GM10248 (cell line): ENCODE measurements at regions not wholly inside any gene's neighbourhood (a gene's known extent, or its start where the extent isn't known, plus 50 kb on each side); places are given as distances from the start of the nearest gene placed in this dataset.
"Not testable (repeated sequence)": the region's sequence is repeated elsewhere in the genome, so short reads cannot be mapped to it uniquely, and the experiment has no call there.

ENCODE experiments used
- CTCF ChIA-PET: fragments of 300-600 bp; sonication (Branson Sonifier 250); formaldehyde crosslinking; extraction: SDS; loops from one replicate; lab custom pipeline; 2021; ENCODE audit warnings: antibody characterized with exemption; lab: Yijun Ruan, JAX
- POLR2A ChIA-PET: fragments of 350-650 bp; sonication (Branson Sonifier 250); formaldehyde crosslinking; extraction: SDS; loops from one replicate; lab custom pipeline; 2020; ENCODE audit warnings: antibody characterized with exemption; lab: Yijun Ruan, JAX
- DNase-seq: peaks from one replicate; pipeline ENCODE4 v3.0.0; 2012; ENCODE audit errors: extremely low spot score
- TF ChIP-seq, protein P1 (sequence below): IDR thresholded peaks from 2 replicates; pipeline ENCODE4 v1.5.1; 2012; ENCODE audit warnings: mild to moderate bottlenecking, low read depth; ENCODE audit errors: extremely low read depth, missing control alignments, control extremely low read depth

DNA sequence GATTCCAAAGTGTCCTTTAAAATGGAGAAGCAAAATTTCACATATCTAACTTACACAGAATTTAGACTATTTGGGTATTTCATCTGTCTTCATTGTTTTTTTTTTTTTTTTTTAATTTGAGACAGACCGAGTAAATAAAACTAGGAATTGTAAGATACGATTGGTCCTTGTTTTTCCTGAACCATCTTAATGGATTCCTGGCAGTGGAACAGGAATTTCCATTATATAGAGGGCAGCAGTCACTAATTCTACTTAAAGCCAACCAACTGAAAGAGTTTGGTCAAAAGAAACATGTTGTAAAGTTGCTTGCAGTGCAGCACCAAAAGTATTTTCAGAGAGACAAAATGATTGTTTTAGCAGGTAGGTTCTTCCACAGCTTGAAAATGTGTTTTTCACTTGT, 72.5 kb upstream of the HGF start:
- POLR2A ChIA-PET: no interaction called here
- CTCF ChIA-PET: interaction anchor here (1.2 kb wide), 2 partner anchors 8 to 13 kb away, joined by 4 to 5 read pairs; no protein-coding TSS in a partner anchor
- TF ChIP-seq, protein P1, sequence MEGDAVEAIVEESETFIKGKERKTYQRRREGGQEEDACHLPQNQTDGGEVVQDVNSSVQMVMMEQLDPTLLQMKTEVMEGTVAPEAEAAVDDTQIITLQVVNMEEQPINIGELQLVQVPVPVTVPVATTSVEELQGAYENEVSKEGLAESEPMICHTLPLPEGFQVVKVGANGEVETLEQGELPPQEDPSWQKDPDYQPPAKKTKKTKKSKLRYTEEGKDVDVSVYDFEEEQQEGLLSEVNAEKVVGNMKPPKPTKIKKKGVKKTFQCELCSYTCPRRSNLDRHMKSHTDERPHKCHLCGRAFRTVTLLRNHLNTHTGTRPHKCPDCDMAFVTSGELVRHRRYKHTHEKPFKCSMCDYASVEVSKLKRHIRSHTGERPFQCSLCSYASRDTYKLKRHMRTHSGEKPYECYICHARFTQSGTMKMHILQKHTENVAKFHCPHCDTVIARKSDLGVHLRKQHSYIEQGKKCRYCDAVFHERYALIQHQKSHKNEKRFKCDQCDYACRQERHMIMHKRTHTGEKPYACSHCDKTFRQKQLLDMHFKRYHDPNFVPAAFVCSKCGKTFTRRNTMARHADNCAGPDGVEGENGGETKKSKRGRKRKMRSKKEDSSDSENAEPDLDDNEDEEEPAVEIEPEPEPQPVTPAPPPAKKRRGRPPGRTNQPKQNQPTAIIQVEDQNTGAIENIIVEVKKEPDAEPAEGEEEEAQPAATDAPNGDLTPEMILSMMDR: no peak
- DNase-seq: no peak

DNA sequence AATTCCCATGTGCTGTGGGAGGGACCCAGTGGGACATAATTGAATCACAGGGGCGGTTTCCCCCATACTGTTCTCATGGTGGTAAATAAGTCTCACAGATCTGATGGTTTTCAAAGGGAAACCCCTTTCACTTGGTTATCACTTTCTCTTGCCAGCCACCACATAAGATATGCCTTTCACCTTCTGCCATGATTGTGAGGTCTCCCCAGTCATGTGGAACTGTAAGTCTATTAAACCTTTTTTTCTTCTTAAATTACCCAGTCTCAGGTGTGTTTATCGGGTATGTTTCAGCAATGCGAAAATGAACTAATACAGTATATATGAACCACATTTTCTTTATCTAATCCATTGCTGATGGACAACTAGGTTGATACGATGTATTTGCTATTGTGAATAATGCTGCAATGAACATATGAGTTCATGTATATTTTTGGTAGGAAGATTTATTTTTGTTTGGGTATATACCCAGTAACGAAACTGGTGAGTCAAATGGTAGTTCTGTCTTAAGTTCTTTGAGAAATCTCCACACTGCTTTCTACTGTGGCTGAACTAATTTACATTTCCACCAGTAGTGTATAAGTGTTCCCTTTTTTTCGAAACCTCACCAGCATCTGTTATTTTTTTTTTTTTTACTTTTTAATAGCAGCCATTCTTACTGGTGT, 70.0 kb upstream of the HGF start:
- TF ChIP-seq, protein P1: no peak
- no peak for DNase-seq
- POLR2A ChIA-PET: no interaction called here
- CTCF ChIA-PET: interaction anchor here (1.2 kb wide), 1 partner anchor 340 kb away, joined by 3 read pairs; no protein-coding TSS in a partner anchor

DNA sequence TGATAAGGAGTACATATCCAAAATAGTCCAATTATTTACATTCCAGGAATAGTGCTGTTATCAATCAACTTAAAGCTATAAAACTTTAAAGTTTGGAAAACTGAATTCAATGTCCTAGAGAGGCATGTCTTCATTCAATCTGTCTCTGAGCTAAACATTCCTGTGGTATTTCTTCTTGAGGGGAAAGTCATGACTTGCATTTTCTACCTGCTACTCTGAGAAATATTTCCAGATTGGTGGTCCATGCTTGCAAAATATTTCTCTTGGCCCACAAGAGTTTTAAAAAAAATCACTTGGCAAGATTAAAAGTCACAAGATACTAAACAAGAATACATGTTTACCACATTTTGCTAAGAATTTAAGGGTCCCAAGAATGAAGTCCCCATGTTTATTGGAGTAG, 63.6 kb upstream of the HGF start:
- TF ChIP-seq, protein P1: no peak
- DNase-seq: no peak
- ChIA-PET POLR2A (no interaction called here), CTCF (interaction anchor here (1.7 kb wide), 1 partner anchor 10 kb away, joined by 5 read pairs; no protein-coding TSS in a partner anchor)

DNA sequence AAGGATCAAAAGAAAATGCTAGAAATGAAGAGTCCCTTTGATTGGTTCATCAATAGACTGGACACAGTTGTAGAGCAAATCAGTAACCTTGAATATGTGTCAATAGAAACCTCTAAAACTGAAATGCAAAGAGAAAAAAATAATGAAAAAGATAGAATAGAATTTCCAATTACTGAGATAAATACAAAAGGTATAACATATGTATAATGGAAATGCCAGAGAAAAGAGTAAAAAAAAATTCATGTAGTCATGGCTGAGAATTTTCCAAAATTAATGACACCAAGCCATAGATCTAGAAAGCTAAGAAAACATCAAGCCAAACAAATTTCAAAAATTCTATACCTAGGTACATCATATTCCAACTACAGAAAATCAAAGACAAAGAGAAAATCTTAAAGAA, 62.0 kb upstream of the HGF start:
- ChIA-PET CTCF (interaction anchor here (1.4 kb wide), 1 partner anchor 41 kb away, joined by 3 read pairs; no protein-coding TSS in a partner anchor), POLR2A (no interaction called here)
- TF ChIP-seq, protein P1: no peak
- DNase-seq: no peak

DNA sequence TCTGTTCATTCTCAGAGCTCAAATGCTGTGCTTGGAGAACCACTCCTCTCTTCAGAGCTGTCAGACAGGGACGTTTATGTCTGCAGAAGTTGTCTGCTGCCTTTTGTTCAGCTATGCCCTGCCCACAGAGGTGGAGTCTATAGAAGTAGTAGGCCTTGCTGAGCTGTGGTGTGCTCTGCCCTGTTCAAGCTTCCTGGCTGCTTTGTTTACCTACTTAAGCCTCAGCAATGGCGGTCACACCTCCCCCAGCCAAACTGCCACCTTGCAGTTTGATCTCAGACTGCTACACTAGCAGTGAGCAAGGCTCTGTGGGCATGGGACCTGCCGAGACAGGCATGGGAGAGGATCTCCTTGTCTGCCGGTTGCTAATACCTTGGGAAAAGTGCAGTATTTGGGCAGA, 59.7 kb upstream of the HGF start:
- DNase-seq, POLR2A ChIA-PET: not testable (repeated sequence)
- CTCF ChIA-PET: interaction anchor here (1.3 kb wide), 1 partner anchor 13 kb away, joined by 4 read pairs; no protein-coding TSS in a partner anchor

DNA sequence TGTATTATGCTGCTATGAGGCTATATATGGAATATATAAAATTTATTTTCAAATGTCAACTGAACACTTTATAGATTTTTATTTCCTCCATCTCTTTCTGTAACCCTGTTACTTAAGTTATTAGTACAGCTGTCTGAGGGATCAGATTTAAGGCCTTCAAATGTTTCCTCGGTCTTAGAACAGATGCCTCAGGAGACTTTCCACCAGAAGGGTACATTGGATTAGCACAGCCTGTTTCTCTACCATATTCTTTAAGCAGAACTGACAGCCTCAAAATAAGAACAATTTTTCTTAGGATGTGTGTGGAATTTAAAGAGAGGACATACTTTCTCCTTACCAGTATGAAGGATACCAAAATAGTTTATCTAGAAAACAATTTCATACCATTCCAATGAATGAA, 53.0 kb upstream of the HGF start:
- ChIA-PET CTCF (no interaction called here), POLR2A (no interaction called here)
- no peak for DNase-seq
- TF ChIP-seq, protein P1: no peak

DNA sequence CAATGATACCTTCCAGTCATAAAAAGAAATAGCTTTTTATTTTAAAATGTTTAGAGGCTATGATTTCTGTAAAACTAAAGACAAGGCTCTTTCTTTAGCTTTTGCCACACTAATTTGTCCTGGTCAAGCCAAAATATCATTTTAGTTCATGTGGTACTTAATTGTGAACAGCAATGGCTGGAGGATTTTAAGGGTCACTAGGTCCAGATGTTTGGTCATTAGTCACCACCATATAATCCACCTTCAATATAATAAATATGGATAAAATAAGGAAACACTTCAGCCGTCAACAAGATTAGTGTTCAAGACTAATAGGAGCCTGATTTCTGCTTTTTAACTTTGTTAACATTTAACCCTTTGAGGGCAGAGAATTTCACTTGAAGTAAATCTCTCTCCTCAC, 50.0 kb upstream of the HGF start:
- TF ChIP-seq, protein P1: no peak
- CTCF ChIA-PET: no interaction called here
- POLR2A ChIA-PET: no interaction called here

More for the DNA sequence above, 50.0 kb upstream of the HGF start:
- DNase-seq: no peak
